SJCRH30 (cell line): ENCODE measurements at regions not wholly inside any gene's neighbourhood (a gene's known extent, or its start where the extent isn't known, plus 50 kb on each side); places are given as distances from the start of the nearest gene placed in this dataset.
"Not testable (repeated sequence)": the region's sequence is repeated elsewhere in the genome, so short reads cannot be mapped to it uniquely, and the experiment has no call there.

Experiments
- DNase-seq, 2 experiments: peaks; one replicate each; pipeline ENCODE4 v3.0.0-alpha.2; 2015 to 2020
- H3K27ac ChIP-seq: fragments of 250-450 bp; sonication (Bioruptor Pico); 2 replicates; pipeline ENCODE4 v1.5.1; 2020; ENCODE audit warnings: mild to moderate bottlenecking, moderate library complexity
- H3K27me3 ChIP-seq: fragments of 250-450 bp; sonication (Bioruptor Pico); 2 replicates; pipeline ENCODE4 v1.5.1; 2020; ENCODE audit warnings: mild to moderate bottlenecking, moderate library complexity
- H3K36me3 ChIP-seq: fragments of 250-450 bp; sonication (Bioruptor Pico); 2 replicates; pipeline ENCODE4 v1.5.1; 2020; ENCODE audit warnings: mild to moderate bottlenecking, moderate library complexity
- H3K4me1 ChIP-seq: fragments of 250-450 bp; sonication (Bioruptor Pico); 2 replicates; pipeline ENCODE4 v1.5.1; 2020; ENCODE audit warnings: mild to moderate bottlenecking, moderate library complexity
- H3K4me3 ChIP-seq: fragments of 250-450 bp; sonication (Bioruptor Pico); 2 replicates; pipeline ENCODE4 v1.5.1; 2020; ENCODE audit warnings: mild to moderate bottlenecking, moderate library complexity
- H3K9me3 ChIP-seq: fragments of 250-450 bp; sonication (Bioruptor Pico); replicated peaks from 2 replicates; pipeline ENCODE4 v1.5.1; 2020; ENCODE audit warnings: mild to moderate bottlenecking, moderate library complexity

- Histone ChIP-seq H3K27me3 (no peaks in the 10 kb centered on the region), H3K4me3 (no peak overlapping the region), H3K9me3 (no peaks in the 10 kb centered on the region), H3K4me1 (peaks cover 16% of the 10 kb centered on the region), H3K36me3 (no peaks in the 10 kb centered on the region), H3K27ac (no peak overlapping the region)
- DNase-seq, result no peak
Measured at GRCh38 chr5:143648696-143649095, 163.3 kb upstream of the HMHB1 start.

GRCh38 chr5:143646961-143647360, 165.0 kb upstream of the HMHB1 start:
- no peak for DNase-seq
- H3K4me1 ChIP-seq, result peaks cover 16% of the 10 kb centered on the region
- H3K27ac ChIP-seq, result no peak overlapping the region
- no peaks in the 10 kb centered on the region for H3K27me3 ChIP-seq
- H3K4me3 ChIP-seq, result no peak overlapping the region
- no peaks in the 10 kb centered on the region for H3K36me3 ChIP-seq
- H3K9me3 ChIP-seq, result no peaks in the 10 kb centered on the region

DNA sequence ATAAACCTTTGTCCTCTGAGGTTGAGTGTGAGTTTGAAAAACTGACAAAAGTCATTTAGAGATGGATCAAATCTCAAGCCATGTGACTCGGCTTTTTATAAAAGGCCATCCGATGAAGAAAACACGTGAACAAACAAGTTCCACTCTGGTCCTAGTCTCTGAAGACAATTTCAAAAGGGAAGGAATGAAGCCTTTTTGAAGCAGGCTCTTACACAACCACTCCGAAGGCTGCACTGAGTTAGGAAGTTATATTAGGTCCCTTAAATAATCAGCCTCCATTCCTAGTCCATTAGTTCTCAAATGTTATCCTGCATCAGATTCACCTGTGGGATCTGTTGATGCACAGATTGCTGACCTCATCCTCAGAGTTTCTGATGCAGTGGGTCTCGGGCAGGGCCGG, 166.6 kb upstream of the HMHB1 start:
- Histone ChIP-seq H3K36me3 (no peaks in the 10 kb centered on the region), H3K4me3 (no peak overlapping the region), H3K4me1 (peaks cover 26% of the 10 kb centered on the region), H3K27me3 (no peaks in the 10 kb centered on the region), H3K27ac (no peak overlapping the region), H3K9me3 (no peaks in the 10 kb centered on the region)
- DNase-seq, result no peak

DNA sequence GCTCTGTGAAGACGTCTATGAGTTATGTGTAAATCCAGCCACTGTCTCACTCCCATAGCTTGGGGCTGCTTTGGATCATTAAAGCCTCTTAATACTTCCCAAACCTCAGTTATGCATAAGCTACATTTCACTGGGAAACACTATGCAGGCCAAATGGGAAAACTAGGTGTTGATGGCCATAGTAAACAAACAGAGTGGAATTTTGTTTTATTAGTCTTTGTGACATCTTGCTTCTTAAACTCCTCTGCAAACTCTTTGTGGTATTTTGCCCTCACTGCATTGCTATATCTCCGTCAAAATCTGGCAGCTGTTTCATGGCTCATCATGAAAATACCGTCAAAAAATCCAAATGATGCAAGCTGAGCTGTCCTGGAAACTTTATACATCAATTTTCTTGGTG, 167.2 kb upstream of the HMHB1 start:
- Histone ChIP-seq H3K27ac (no peak overlapping the region), H3K27me3 (no peaks in the 10 kb centered on the region), H3K36me3 (no peaks in the 10 kb centered on the region), H3K9me3 (no peaks in the 10 kb centered on the region), H3K4me1 (peaks cover 26% of the 10 kb centered on the region), H3K4me3 (no peak overlapping the region)
- peak; percentile 17 to 51 for DNase-seq

DNA sequence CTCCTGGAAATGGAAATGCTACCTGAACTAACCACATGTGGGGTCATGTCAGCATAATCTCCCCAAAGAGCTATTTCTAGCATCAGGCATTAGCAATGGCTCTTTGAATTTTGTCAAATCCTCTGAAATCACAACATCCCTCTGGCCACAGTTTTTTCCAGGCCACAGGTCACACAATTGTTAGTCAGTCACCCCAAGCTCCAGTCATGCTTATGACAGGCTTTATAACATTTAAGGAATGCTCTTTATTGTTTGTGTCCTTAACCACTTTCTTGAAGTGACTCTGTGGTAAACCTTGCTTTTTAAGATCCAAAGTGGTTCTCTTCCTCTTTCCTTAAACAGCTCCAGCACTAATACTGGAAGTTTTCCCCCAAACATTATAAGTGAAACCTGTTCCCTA, 169.2 kb upstream of the HMHB1 start:
- Histone ChIP-seq H3K36me3 (no peaks in the 10 kb centered on the region), H3K27me3 (no peaks in the 10 kb centered on the region), H3K9me3 (no peaks in the 10 kb centered on the region), H3K4me1 (peaks cover 26% of the 10 kb centered on the region), H3K27ac (no peak overlapping the region), H3K4me3 (no peak overlapping the region)
- no peak for DNase-seq

DNA sequence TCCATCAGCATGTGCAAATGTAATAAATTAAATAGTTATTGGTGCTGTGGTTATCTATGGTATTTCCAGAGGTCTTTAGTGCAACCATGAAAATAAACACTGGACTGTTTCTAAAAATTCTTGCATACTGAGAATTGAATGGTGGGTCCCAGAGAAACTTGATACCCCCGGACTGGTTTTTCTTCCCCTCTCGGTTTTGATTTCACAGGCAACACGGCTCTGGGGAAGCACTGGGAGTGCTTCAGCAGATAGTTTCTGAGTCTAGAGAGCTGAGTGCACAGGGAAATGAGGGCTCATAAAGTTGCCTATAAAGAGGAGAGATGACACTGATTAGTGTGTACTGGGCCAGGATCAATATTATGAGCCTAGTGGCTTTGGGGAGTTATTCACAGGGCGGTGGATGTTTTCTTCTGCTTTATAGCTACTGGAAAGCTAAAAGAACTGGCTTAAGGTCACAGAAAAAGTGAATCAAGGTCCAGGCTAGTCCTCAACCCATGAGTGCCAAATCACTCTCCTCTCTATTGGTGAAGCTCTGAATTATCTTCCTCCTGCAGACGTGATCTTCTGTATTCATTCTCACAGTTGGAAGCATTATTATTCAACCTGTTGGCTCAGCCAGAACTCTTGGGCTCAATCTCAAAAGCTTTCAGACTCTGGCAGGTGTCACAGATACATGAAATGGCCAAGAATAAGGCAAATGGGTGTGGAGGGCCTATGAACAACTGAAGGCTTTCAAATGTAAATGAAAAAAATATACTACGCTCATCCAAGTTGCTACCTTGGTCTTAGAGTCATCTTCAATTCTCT, 170.2 kb upstream of the HMHB1 start:
- Histone ChIP-seq H3K36me3 (no peaks in the 10 kb centered on the region), H3K4me1 (peaks cover 26% of the 10 kb centered on the region), H3K27me3 (no peaks in the 10 kb centered on the region), H3K9me3 (no peaks in the 10 kb centered on the region), H3K27ac (no peak overlapping the region), H3K4me3 (no peak overlapping the region)
- peak in 1 of 2 experiments; percentile 40 for DNase-seq

- no peaks in the 10 kb centered on the region for H3K9me3 ChIP-seq
- peaks cover 11% of the 10 kb centered on the region for H3K4me1 ChIP-seq
- H3K4me3 ChIP-seq, result no peak overlapping the region
Measured at GRCh38 chr5:143638654-143639053, 173.3 kb upstream of the HMHB1 start.

DNA sequence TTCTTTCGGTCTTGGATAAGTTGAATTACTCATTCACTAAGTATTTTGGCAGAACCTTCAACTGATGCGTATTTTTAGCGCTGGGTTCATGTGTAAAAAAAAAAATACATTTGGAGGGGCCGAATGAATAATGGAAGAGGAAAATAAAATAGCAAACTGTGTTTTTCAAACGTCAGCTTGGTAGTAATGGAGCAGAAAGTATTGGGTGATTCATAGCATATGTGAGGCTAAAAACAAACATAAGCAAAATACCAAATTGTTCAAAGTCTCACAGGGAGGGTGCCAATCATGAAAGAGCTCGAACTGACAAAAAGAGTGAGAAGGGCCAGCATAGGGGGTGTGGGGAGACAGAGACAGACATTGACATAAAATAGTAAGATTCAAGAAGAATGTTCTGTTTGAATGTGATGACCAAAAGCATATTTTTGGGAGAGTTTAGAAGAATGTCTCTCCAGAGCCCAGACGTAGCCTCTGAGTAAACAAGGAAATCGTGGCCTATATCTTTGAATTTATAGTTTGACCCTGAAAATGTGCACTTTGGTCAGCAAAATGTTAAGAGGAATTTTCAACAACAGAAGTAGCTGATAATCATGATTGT, 174.9 kb upstream of the HMHB1 start:
- no peak overlapping the region for H3K27ac ChIP-seq
- H3K36me3 ChIP-seq, result no peaks in the 10 kb centered on the region
- H3K9me3 ChIP-seq, result no peaks in the 10 kb centered on the region
- no peak overlapping the region for H3K4me3 ChIP-seq
- DNase-seq, result no peak
- no peaks in the 10 kb centered on the region for H3K27me3 ChIP-seq
- H3K4me1 ChIP-seq, result peaks cover 11% of the 10 kb centered on the region

More at GRCh38 chr5:143638654-143639053, 173.3 kb upstream of the HMHB1 start:
- H3K27me3 ChIP-seq, result no peaks in the 10 kb centered on the region
- H3K27ac ChIP-seq, result no peak overlapping the region
- no peak for DNase-seq
- no peaks in the 10 kb centered on the region for H3K36me3 ChIP-seq

DNA sequence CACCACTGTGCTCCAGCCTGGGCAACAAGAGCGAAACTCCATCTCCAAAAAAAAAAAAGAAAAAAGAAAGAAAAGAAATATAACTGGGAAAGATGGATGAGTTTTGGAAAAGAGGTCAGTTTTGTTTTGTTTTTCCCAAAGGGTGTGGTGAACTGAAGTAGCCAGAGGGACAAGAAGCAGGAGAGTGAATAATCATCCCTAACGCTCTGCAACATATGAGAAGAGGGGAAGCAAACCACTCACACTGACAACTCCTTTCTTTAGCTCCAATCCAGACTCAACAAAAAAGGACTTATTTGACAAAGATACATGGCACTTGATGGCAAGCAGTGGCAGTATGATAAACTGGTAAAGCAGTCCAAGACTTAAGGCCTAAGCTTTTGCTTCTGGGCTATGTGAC, 176.1 kb upstream of the HMHB1 start:
- Histone ChIP-seq H3K9me3 (no peaks in the 10 kb centered on the region), H3K4me3 (no peak overlapping the region), H3K4me1 (no peaks in the 10 kb centered on the region), H3K36me3 (no peaks in the 10 kb centered on the region), H3K27me3 (no peaks in the 10 kb centered on the region), H3K27ac (no peak overlapping the region)
- DNase-seq, result no peak

DNA sequence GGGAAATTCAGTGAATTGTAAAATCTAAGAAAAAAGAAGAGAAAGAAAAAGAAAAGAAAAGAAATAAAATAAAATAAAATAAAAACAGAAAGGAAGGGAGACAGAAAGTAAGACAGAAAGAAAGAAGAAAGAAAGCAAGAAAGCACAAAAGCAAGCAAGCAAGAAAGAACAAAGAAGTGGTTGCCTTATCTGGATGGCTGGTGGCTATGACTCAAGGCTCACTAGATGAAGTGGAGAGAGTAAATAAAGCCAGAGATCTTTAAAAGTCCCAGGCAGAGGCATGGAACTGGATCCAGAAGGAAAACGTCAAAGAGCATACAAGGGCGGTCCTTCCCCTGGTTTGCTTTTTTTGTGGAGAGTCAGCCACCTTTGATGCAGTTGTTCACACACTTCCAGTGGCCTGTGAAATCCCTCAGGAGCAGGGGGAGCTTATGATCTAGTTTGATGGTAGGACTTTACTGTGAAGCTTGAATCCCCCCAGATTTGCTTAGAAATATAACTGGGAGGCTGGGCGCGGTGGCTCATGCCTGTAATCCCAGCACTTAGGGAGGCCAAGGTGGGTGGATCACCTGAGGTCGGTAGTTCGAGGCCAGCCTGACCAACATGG, 176.7 kb upstream of the HMHB1 start:
- Histone ChIP-seq H3K27ac (no peak overlapping the region), H3K36me3 (no peaks in the 10 kb centered on the region), H3K4me3 (no peak overlapping the region), H3K27me3 (no peaks in the 10 kb centered on the region), H3K9me3 (no peaks in the 10 kb centered on the region), H3K4me1 (no peaks in the 10 kb centered on the region)
- no peak for DNase-seq

DNA sequence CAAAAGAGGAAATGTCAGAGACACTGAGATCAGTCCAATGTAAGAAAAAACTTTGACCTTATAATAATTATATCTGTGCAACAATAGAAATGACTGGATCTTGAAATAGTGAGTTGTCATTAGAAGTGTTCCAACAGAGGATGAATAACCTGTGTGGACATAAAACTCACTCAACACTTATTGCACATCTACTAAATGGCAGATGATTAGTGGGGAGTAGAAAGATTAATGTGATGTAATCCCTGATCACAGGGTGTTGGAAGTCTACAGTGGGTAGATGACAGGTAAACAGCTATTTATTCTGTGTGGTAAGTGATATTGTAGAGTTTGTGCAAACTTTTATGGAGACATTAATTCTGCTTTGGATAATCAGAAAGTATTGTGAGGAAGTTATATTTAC, 177.3 kb upstream of the HMHB1 start:
- Histone ChIP-seq H3K36me3 (no peaks in the 10 kb centered on the region), H3K4me3 (no peak overlapping the region), H3K27ac (no peak overlapping the region), H3K4me1 (no peaks in the 10 kb centered on the region), H3K9me3 (no peaks in the 10 kb centered on the region), H3K27me3 (no peaks in the 10 kb centered on the region)
- DNase-seq, result no peak

- H3K27me3 ChIP-seq, result no peaks in the 10 kb centered on the region
- H3K9me3 ChIP-seq, result no peaks in the 10 kb centered on the region
- no peak for DNase-seq
- no peaks in the 10 kb centered on the region for H3K4me1 ChIP-seq
- no peak overlapping the region for H3K4me3 ChIP-seq
- no peaks in the 10 kb centered on the region for H3K36me3 ChIP-seq
- H3K27ac ChIP-seq, result no peak overlapping the region
Measured at GRCh38 chr5:143629871-143630659, 181.9 kb upstream of the HMHB1 start.

GRCh38 chr5:143625048-143625447, 186.9 kb upstream of the HMHB1 start:
- not testable (repeated sequence) for H3K27ac ChIP-seq, H3K4me3 ChIP-seq, DNase-seq, H3K9me3 ChIP-seq, H3K36me3 ChIP-seq, H3K27me3 ChIP-seq, H3K4me1 ChIP-seq

GRCh38 chr5:143624465-143624864, 187.5 kb upstream of the HMHB1 start:
- Histone ChIP-seq H3K27ac (no peak overlapping the region), H3K36me3 (no peaks in the 10 kb centered on the region), H3K4me3 (no peak overlapping the region), H3K27me3 (no peaks in the 10 kb centered on the region), H3K4me1 (no peaks in the 10 kb centered on the region), H3K9me3 (no peaks in the 10 kb centered on the region)
- no peak for DNase-seq

- H3K9me3 ChIP-seq, result no peaks in the 10 kb centered on the region
- no peak overlapping the region for H3K27ac ChIP-seq
- no peak overlapping the region for H3K4me3 ChIP-seq
- H3K27me3 ChIP-seq, result no peaks in the 10 kb centered on the region
- H3K4me1 ChIP-seq, result peaks cover 13% of the 10 kb centered on the region
- DNase-seq, result no peak
- H3K36me3 ChIP-seq, result no peaks in the 10 kb centered on the region
Measured at GRCh38 chr5:143619040-143619439, 192.9 kb upstream of the HMHB1 start.
